Thoracic aorta (tissue), 2 donors: ENCODE measurements at regions not wholly inside any gene's neighbourhood (a gene's known extent, or its start where the extent isn't known, plus 50 kb on each side); places are given as distances from the start of the nearest gene placed in this dataset.

Source experiments
- ATAC-seq: fragments of 150-250 bp; one replicate; pipeline ENCODE4 v1.8.0; 2017; ENCODE audit warnings: low read depth; ENCODE audit not compliant: insufficient number of reproducible peaks, low FRiP score
- DNase-seq: peaks from one replicate; pipeline ENCODE4 v3.0.0-alpha.2; 2020; ENCODE audit warnings: low spot score
- H3K27ac ChIP-seq, 2 donors: fragments of 200-600 bp; sonication (generic); 1 replicate in 1 of 2; 2 replicates in 1 of 2; pipeline ENCODE4 v1.5.1; 2016; ENCODE audit warnings: mild to moderate bottlenecking in 2 of 2, moderate library complexity in 2 of 2
- H3K27me3 ChIP-seq: fragments of 200-600 bp; sonication (generic); replicated peaks from 2 replicates; pipeline ENCODE4 v1.6.0; 2016; ENCODE audit warnings: mild to moderate bottlenecking; ENCODE audit not compliant: insufficient read depth
- H3K36me3 ChIP-seq: fragments of 200-600 bp; sonication (generic); one replicate; pipeline ENCODE4 v1.5.1; 2016
- H3K4me1 ChIP-seq, 2 donors: fragments of 200-600 bp; sonication (generic); 1 replicate in 1 of 2; 2 replicates in 1 of 2; pipeline versions ENCODE4 v1.5.1 to v1.6.0; 2016; ENCODE audit warnings: low read depth in 2 of 2, mild to moderate bottlenecking in 1 of 2; ENCODE audit not compliant: control insufficient read depth in 1 of 2
- H3K4me3 ChIP-seq: fragments of 200-600 bp; sonication (generic); 2 replicates; pipeline ENCODE4 v1.5.1; 2016; ENCODE audit warnings: mild to moderate bottlenecking
- H3K9me3 ChIP-seq: fragments of 200-600 bp; sonication (generic); 2 replicates; pipeline ENCODE4 v1.5.1; 2016
- TF ChIP-seq, protein P1 (sequence below): fragments of 200-600 bp; sonication (generic); IDR thresholded peaks from one replicate; pipeline ENCODE4 v1.5.1; 2019; ENCODE audit warnings: antibody characterized with exemption

DNA sequence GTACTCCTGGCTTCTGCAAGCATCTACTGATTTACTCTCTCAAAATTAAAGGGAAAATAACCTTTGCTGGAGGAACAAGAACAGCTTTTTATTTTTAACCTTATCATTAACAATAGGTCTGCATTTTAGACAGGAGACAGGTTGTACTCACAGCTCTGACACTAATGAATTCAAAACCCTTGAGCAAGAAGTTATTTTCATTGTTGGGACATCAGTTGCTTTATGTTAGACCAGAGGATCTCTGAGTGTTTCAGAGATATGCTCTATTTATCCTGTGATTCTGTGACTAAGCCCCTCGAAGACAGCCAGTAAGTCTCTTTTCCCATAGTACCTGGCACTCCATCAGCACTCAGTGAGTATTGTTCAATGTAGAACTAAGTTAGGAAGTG lies 190.2 kb upstream of the PCSK5 start:
- H3K27ac ChIP-seq, result no peak overlapping the region
- no peaks in the 10 kb centered on the region for H3K9me3 ChIP-seq
- TF ChIP-seq, protein P1, sequence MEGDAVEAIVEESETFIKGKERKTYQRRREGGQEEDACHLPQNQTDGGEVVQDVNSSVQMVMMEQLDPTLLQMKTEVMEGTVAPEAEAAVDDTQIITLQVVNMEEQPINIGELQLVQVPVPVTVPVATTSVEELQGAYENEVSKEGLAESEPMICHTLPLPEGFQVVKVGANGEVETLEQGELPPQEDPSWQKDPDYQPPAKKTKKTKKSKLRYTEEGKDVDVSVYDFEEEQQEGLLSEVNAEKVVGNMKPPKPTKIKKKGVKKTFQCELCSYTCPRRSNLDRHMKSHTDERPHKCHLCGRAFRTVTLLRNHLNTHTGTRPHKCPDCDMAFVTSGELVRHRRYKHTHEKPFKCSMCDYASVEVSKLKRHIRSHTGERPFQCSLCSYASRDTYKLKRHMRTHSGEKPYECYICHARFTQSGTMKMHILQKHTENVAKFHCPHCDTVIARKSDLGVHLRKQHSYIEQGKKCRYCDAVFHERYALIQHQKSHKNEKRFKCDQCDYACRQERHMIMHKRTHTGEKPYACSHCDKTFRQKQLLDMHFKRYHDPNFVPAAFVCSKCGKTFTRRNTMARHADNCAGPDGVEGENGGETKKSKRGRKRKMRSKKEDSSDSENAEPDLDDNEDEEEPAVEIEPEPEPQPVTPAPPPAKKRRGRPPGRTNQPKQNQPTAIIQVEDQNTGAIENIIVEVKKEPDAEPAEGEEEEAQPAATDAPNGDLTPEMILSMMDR, result no peak
- ATAC-seq (no peak), DNase-seq (no peak)
- no peaks in the 10 kb centered on the region for H3K36me3 ChIP-seq
- H3K4me3 ChIP-seq, result no peak overlapping the region
- H3K4me1 ChIP-seq, result peaks cover 0 to 5% of the 10 kb centered on the region in 2 donors
- H3K27me3 ChIP-seq, result no peaks in the 10 kb centered on the region

- Histone ChIP-seq H3K27me3 (no peaks in the 10 kb centered on the region), H3K36me3 (no peaks in the 10 kb centered on the region), H3K4me3 (no peak overlapping the region), H3K9me3 (no peaks in the 10 kb centered on the region), H3K27ac (no peak overlapping the region), H3K4me1 (no peaks in the 10 kb centered on the region)
- TF ChIP-seq, protein P1, result no peak
- ATAC-seq (no peak), DNase-seq (no peak)
These were observed 183.3 kb upstream of the PCSK5 start for GRCh38 chr9:75707191-75707590.

DNA sequence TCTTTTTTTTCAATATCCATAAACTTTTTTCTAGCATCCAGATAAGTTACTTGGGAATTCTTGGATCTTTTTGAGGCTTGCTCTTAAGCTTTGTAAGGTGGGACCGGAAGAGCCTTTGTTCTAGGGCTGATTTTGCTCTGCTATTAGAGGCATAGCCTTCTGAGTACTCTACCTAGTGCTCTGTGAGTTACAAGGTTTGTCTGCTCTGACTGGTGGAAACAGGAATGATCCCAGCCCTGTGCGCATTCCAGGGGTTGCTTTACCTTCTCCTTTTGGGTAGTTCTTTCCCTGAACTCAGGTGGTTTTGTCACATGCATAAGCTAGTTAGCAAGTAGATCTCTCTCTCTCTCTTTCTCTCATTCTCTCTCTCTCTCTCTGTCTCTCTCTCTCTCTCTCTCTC lies 180.8 kb upstream of the PCSK5 start:
- H3K4me1 ChIP-seq, result peaks cover under 1 to 14% of the 10 kb centered on the region in 2 donors
- H3K9me3 ChIP-seq, result no peaks in the 10 kb centered on the region
- TF ChIP-seq, protein P1, result no peak
- no peak for ATAC-seq
- DNase-seq, result no peak
- H3K36me3 ChIP-seq, result no peaks in the 10 kb centered on the region
- H3K4me3 ChIP-seq, result no peak overlapping the region
- H3K27ac ChIP-seq, result no peak overlapping the region
- H3K27me3 ChIP-seq, result no peaks in the 10 kb centered on the region

GRCh38 chr9:75712700-75713099 lies 177.8 kb upstream of the PCSK5 start:
- no peak overlapping the region for H3K27ac ChIP-seq
- H3K4me1 ChIP-seq, result peaks cover 3 to 29% of the 10 kb centered on the region in 2 donors
- H3K9me3 ChIP-seq, result no peaks in the 10 kb centered on the region
- no peak for ATAC-seq
- TF ChIP-seq, protein P1, result no peak
- no peaks in the 10 kb centered on the region for H3K36me3 ChIP-seq
- no peak for DNase-seq
- no peaks in the 10 kb centered on the region for H3K27me3 ChIP-seq
- no peak overlapping the region for H3K4me3 ChIP-seq

- TF ChIP-seq, protein P1, result no peak
- Histone ChIP-seq H3K4me3 (no peak overlapping the region), H3K27me3 (no peaks in the 10 kb centered on the region), H3K27ac (no peak overlapping the region), H3K36me3 (no peaks in the 10 kb centered on the region), H3K9me3 (no peaks in the 10 kb centered on the region), H3K4me1 (peaks cover 3 to 31% of the 10 kb centered on the region in 2 donors)
- DNase-seq, result no peak
- ATAC-seq, result no peak
These were observed 177.1 kb upstream of the PCSK5 start for GRCh38 chr9:75713335-75713734.
